Upper lobe of right lung (tissue), 1 donor: ENCODE measurements at regions not wholly inside any gene's neighbourhood (a gene's known extent, or its start where the extent isn't known, plus 50 kb on each side); places are given as distances from the start of the nearest gene placed in this dataset.

Experiments
- ATAC-seq: fragments of 200-7000 bp; cut with Tn5 transposase; one replicate; pipeline ENCODE4 v1.9.1; 2020; ENCODE audit warnings: mild to moderate bottlenecking, moderate library complexity
- DNase-seq: peaks from one replicate; pipeline ENCODE4 v3.0.0-alpha.2; 2020
- H3K27ac ChIP-seq: fragments of 200-600 bp; one replicate; pipeline ENCODE4 v1.8.0; 2022
- H3K27me3 ChIP-seq: fragments of 200-600 bp; one replicate; pipeline ENCODE4 v1.8.0; 2022; ENCODE audit warnings: mild to moderate bottlenecking
- H3K36me3 ChIP-seq: fragments of 200-600 bp; one replicate; pipeline ENCODE4 v1.8.0; 2022
- H3K4me1 ChIP-seq: fragments of 200-600 bp; one replicate; pipeline ENCODE4 v1.8.0; 2022
- H3K4me3 ChIP-seq: fragments of 200-600 bp; one replicate; pipeline ENCODE4 v1.8.0; 2022; ENCODE audit warnings: mild to moderate bottlenecking
- H3K9me3 ChIP-seq: fragments of 200-600 bp; one replicate; pipeline ENCODE4 v1.8.0; 2022
- CTCF ChIP-seq: fragments of 200-600 bp; IDR thresholded peaks from one replicate; pipeline ENCODE4 v1.8.0; 2022; ENCODE audit warnings: antibody characterized with exemption
- intact Hi-C: fragments of 100-400 bp; cut with DNase I; formaldehyde crosslinking; loops from one replicate; pipeline ENCODE4 v1.11.0; 2022
- donor health status: DM: no; HTN: yes; CAD: no; lungs with severe emphysema.

GRCh38 chr10:85317827-85318226 lies 989.4 kb downstream of the CCSER2 start:
- H3K36me3 ChIP-seq, result no peaks in the 10 kb centered on the region
- intact Hi-C loops, result no loop called here
- no peak for TF ChIP-seq CTCF
- H3K4me3 ChIP-seq, result no peak overlapping the region
- no peak overlapping the region for H3K27ac ChIP-seq
- no peaks in the 10 kb centered on the region for H3K27me3 ChIP-seq
- no peaks in the 10 kb centered on the region for H3K9me3 ChIP-seq
- no peak for DNase-seq
- no peak for ATAC-seq
- no peaks in the 10 kb centered on the region for H3K4me1 ChIP-seq

- TF ChIP-seq CTCF, result no peak
- DNase-seq, result no peak
- H3K9me3 ChIP-seq, result no peaks in the 10 kb centered on the region
- no peaks in the 10 kb centered on the region for H3K27me3 ChIP-seq
- ATAC-seq, result no peak
- intact Hi-C loops, result no loop called here
- H3K4me3 ChIP-seq, result no peak overlapping the region
- no peak overlapping the region for H3K27ac ChIP-seq
- H3K36me3 ChIP-seq, result no peaks in the 10 kb centered on the region
- H3K4me1 ChIP-seq, result no peaks in the 10 kb centered on the region
These were observed 990.7 kb downstream of the CCSER2 start for GRCh38 chr10:85318809-85319807.

- H3K9me3 ChIP-seq, result no peaks in the 10 kb centered on the region
- H3K27ac ChIP-seq, result no peak overlapping the region
- no peak for TF ChIP-seq CTCF
- H3K4me3 ChIP-seq, result no peak overlapping the region
- no peaks in the 10 kb centered on the region for H3K27me3 ChIP-seq
- ATAC-seq (peak; percentile 9), DNase-seq (no peak)
- intact Hi-C loops, result no loop called here
- H3K4me1 ChIP-seq, result no peaks in the 10 kb centered on the region
- no peaks in the 10 kb centered on the region for H3K36me3 ChIP-seq
These were observed 991.4 kb downstream of the CCSER2 start for GRCh38 chr10:85319826-85320225.

GRCh38 chr10:85333594-85333993 lies 1005.2 kb downstream of the CCSER2 start:
- no peaks in the 10 kb centered on the region for H3K27me3 ChIP-seq
- H3K9me3 ChIP-seq, result no peaks in the 10 kb centered on the region
- H3K36me3 ChIP-seq, result no peaks in the 10 kb centered on the region
- no peak for DNase-seq
- no peaks in the 10 kb centered on the region for H3K4me1 ChIP-seq
- no peak overlapping the region for H3K27ac ChIP-seq
- intact Hi-C loops, result no loop called here
- no peak for TF ChIP-seq CTCF
- no peak overlapping the region for H3K4me3 ChIP-seq
- ATAC-seq, result peak; percentile 21

- Histone ChIP-seq H3K36me3 (no peaks in the 10 kb centered on the region), H3K27ac (no peak overlapping the region), H3K27me3 (no peaks in the 10 kb centered on the region), H3K9me3 (no peaks in the 10 kb centered on the region), H3K4me3 (no peak overlapping the region), H3K4me1 (no peaks in the 10 kb centered on the region)
- ATAC-seq (no peak), DNase-seq (no peak)
- TF ChIP-seq CTCF, result no peak
- intact Hi-C loops, result no loop called here
These were observed 1004.2 kb downstream of the GRID1 start for GRCh38 chr10:85362401-85362800.
